Stimulated activated CD4-positive, alpha-beta T cell treated with anti-CD3 and anti-CD28 coated beads, Interleukin-15, amount 100 ng/mL, for 48 hours (primary cell): ENCODE measurements at regions not wholly inside any gene's neighbourhood (a gene's known extent, or its start where the extent isn't known, plus 50 kb on each side); places are given as distances from the start of the nearest gene placed in this dataset.
A peak's percentile ranks its signal among the peaks of the same experiment; 100 is the strongest.
"Not testable (repeated sequence)": the region's sequence is repeated elsewhere in the genome, so short reads cannot be mapped to it uniquely, and the experiment has no call there.

ENCODE experiments used
- DNase-seq, 2 donors: peaks; one replicate each; pipeline ENCODE4 v3.0.0-alpha.2; 2020; ENCODE audit warnings: low read depth in 2 of 2

GRCh38 chr7:56466607-56467525, 350.6 kb upstream of the NUPR2 start:
- not testable (repeated sequence) for DNase-seq

GRCh38 chr7:56449762-56450161, 333.5 kb upstream of the NUPR2 start:
- DNase-seq: no peak

- no peak for DNase-seq
Measured at GRCh38 chr7:56447864-56448693, 331.9 kb upstream of the NUPR2 start.

GRCh38 chr7:56420528-56420927, 304.3 kb upstream of the NUPR2 start:
- not testable (repeated sequence) for DNase-seq

GRCh38 chr7:56375173-56375572, 259.0 kb upstream of the NUPR2 start:
- no peak for DNase-seq

GRCh38 chr7:56374666-56375065, 258.4 kb upstream of the NUPR2 start:
- DNase-seq: not testable (repeated sequence)

GRCh38 chr7:56373314-56373713, 257.1 kb upstream of the NUPR2 start:
- peak in 1 of 2 donors; percentile 18 for DNase-seq

- not testable (repeated sequence) for DNase-seq
Measured at GRCh38 chr7:56371792-56372191, 255.6 kb upstream of the NUPR2 start.

GRCh38 chr7:56370208-56370872, 254.1 kb upstream of the NUPR2 start:
- not testable (repeated sequence) for DNase-seq

GRCh38 chr7:56367914-56368313, 251.7 kb upstream of the NUPR2 start:
- not testable (repeated sequence) for DNase-seq

- not testable (repeated sequence) for DNase-seq
Measured at GRCh38 chr7:56367411-56367810, 251.2 kb upstream of the NUPR2 start.

- not testable (repeated sequence) for DNase-seq
Measured at GRCh38 chr7:56366701-56367100, 250.5 kb upstream of the NUPR2 start.

- not testable (repeated sequence) for DNase-seq
Measured at GRCh38 chr7:56352576-56352975, 236.4 kb upstream of the NUPR2 start.

- not testable (repeated sequence) for DNase-seq
Measured at GRCh38 chr7:56351181-56351580, 235.0 kb upstream of the NUPR2 start.

GRCh38 chr7:56348311-56348710, 232.1 kb upstream of the NUPR2 start:
- not testable (repeated sequence) for DNase-seq

GRCh38 chr7:56328327-56328726, 212.1 kb upstream of the NUPR2 start:
- not testable (repeated sequence) for DNase-seq

- DNase-seq: no peak
Measured at GRCh38 chr7:56290548-56290947, 174.3 kb upstream of the NUPR2 start.

- DNase-seq: no peak
Measured at GRCh38 chr7:56287429-56288138, 171.4 kb upstream of the NUPR2 start.

GRCh38 chr7:56256108-56256507, 139.9 kb upstream of the NUPR2 start:
- DNase-seq: no peak

- DNase-seq: no peak
Measured at GRCh38 chr7:56250135-56250534, 133.9 kb upstream of the NUPR2 start.

GRCh38 chr7:56229631-56230030, 113.4 kb upstream of the NUPR2 start:
- no peak for DNase-seq
